Chondrocyte (in vitro differentiated cells): ENCODE measurements at regions not wholly inside any gene's neighbourhood (a gene's known extent, or its start where the extent isn't known, plus 50 kb on each side); places are given as distances from the start of the nearest gene placed in this dataset.

Experiments used
- DNase-seq: peaks from one replicate; pipeline ENCODE4 v3.0.0; 2021; ENCODE audit warnings: mixed read lengths, low spot score
- H3K27ac Mint-ChIP-seq: one replicate; pipeline ENCODE4 v1.8.0; 2021; ENCODE audit warnings: mild to moderate bottlenecking, moderate library complexity, mixed read lengths; ENCODE audit not compliant: unreplicated experiment
- H3K27me3 Mint-ChIP-seq: 2 replicates; pipeline ENCODE4 v1.8.0; 2021; ENCODE audit warnings: low read depth, mixed read lengths
- H3K36me3 Mint-ChIP-seq: 2 replicates; pipeline ENCODE4 v1.8.0; 2021; ENCODE audit warnings: low read depth, mixed read lengths
- H3K4me1 Mint-ChIP-seq: 2 replicates; pipeline ENCODE4 v1.8.0; 2021; ENCODE audit warnings: low read depth, mild to moderate bottlenecking, mixed read lengths
- H3K4me3 Mint-ChIP-seq: one replicate; pipeline ENCODE4 v1.8.0; 2021; ENCODE audit warnings: mild to moderate bottlenecking, moderate library complexity, mixed read lengths; ENCODE audit not compliant: unreplicated experiment
- H3K9me3 Mint-ChIP-seq: 2 replicates; pipeline ENCODE4 v1.8.0; 2021; ENCODE audit warnings: low read depth, mixed read lengths
- CTCF ChIP-seq: fragments of 200-600 bp; sonication (generic); IDR thresholded peaks from 2 replicates; pipeline ENCODE4 v1.5.0; 2021; ENCODE audit warnings: antibody characterized with exemption, mild to moderate bottlenecking, moderate library complexity

GRCh38 chr1:60153961-60154360, 80.4 kb upstream of the C1orf87 start:
- Mint-ChIP-seq H3K27ac (peak overlapping the region; percentile 5), H3K4me1 (peaks cover 47% of the 10 kb centered on the region), H3K4me3 (no peak overlapping the region), H3K36me3 (no peaks in the 10 kb centered on the region), H3K9me3 (no peaks in the 10 kb centered on the region), H3K27me3 (no peaks in the 10 kb centered on the region)
- no peak for DNase-seq
- TF ChIP-seq CTCF: no peak

- no peak for TF ChIP-seq CTCF
Measured at GRCh38 chr1:60152891-60153290, 79.3 kb upstream of the C1orf87 start.

DNA sequence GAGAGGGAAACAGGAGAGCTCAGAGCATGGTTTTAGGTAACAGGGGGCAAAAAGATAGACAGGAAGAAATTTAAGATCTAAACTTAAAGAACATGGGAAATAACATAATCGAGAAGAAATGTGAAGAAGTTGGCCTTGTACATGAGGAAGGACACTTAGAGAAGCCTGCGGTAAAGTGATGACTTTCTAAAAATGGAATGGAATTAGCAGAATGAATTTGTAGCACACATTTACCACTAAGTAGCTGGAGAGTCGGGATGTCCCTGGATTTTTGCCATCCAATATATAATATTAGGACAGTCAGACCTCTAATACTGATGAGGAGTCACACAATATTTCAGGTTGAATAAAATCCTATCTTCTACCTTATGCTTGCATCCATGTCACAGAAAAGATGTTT, 77.7 kb upstream of the C1orf87 start:
- Mint-ChIP-seq H3K4me1 (peaks cover 52% of the 10 kb centered on the region), H3K27me3 (no peaks in the 10 kb centered on the region), H3K36me3 (no peaks in the 10 kb centered on the region), H3K4me3 (no peak overlapping the region), H3K9me3 (no peaks in the 10 kb centered on the region), H3K27ac (peak overlapping the region; percentile 43)
- no peak for TF ChIP-seq CTCF
- no peak for DNase-seq

More at GRCh38 chr1:60152891-60153290, 79.3 kb upstream of the C1orf87 start:
- Mint-ChIP-seq H3K4me1 (peaks cover 53% of the 10 kb centered on the region), H3K4me3 (no peak overlapping the region), H3K27ac (no peak overlapping the region), H3K36me3 (no peaks in the 10 kb centered on the region), H3K9me3 (no peaks in the 10 kb centered on the region), H3K27me3 (no peaks in the 10 kb centered on the region)
- no peak for DNase-seq

GRCh38 chr1:60149251-60149650, 75.7 kb upstream of the C1orf87 start:
- no peak for TF ChIP-seq CTCF
- no peak for DNase-seq
- H3K4me1 Mint-ChIP-seq: peaks cover 59% of the 10 kb centered on the region
- H3K27me3 Mint-ChIP-seq: no peaks in the 10 kb centered on the region
- H3K36me3 Mint-ChIP-seq: no peaks in the 10 kb centered on the region
- no peaks in the 10 kb centered on the region for H3K9me3 Mint-ChIP-seq
- H3K27ac Mint-ChIP-seq: peak overlapping the region; percentile 47
- no peak overlapping the region for H3K4me3 Mint-ChIP-seq

DNA sequence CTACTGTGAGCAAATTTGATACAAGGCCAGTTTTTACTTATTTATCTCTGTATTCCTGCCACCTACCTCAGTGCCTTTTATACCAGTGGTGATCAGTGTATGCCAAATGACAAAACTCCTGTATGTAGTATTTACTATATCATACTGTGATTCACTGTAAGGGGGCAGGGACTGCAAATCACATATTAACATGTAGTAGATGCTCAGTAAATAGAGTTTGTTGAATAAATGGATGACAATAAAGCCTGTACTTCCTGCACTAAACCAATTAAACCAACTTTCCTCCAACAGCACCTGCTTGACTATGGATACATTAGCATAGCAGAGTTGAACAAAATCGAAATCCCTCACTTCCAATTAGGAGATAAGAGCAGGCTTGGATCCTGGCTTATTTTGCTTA, 73.3 kb upstream of the C1orf87 start:
- no peak overlapping the region for H3K27ac Mint-ChIP-seq
- no peak for TF ChIP-seq CTCF
- no peak overlapping the region for H3K4me3 Mint-ChIP-seq
- H3K36me3 Mint-ChIP-seq: no peaks in the 10 kb centered on the region
- H3K9me3 Mint-ChIP-seq: no peaks in the 10 kb centered on the region
- DNase-seq: no peak
- H3K4me1 Mint-ChIP-seq: peaks cover 43% of the 10 kb centered on the region
- H3K27me3 Mint-ChIP-seq: no peaks in the 10 kb centered on the region
